Esophagus muscularis mucosa (tissue), 4 donors: ENCODE measurements at regions not wholly inside any gene's neighbourhood (a gene's known extent, or its start where the extent isn't known, plus 50 kb on each side); places are given as distances from the start of the nearest gene placed in this dataset.

Experiments used
- DNase-seq: peaks from one replicate; pipeline ENCODE4 v3.0.0-alpha.2; 2017; ENCODE audit errors: extremely low spot score
- H3K27ac ChIP-seq, 4 donors: fragments of 200-600 bp; sonication (generic); replicated peaks in 1 of 4; 1 replicate in 3 of 4; 2 replicates in 1 of 4; pipeline ENCODE4 v1.5.1; 2016 to 2019; ENCODE audit warnings: mild to moderate bottlenecking in 1 of 4
- H3K27me3 ChIP-seq, 4 donors: fragments of 200-600 bp; sonication (generic); one replicate each; pipeline versions ENCODE4 v1.5.1 to v1.6.0; 2016 to 2019
- H3K36me3 ChIP-seq, 4 donors: fragments of 200-600 bp; sonication (generic); one replicate each; pipeline ENCODE4 v1.5.1; 2016 to 2019
- H3K4me1 ChIP-seq, 4 donors: fragments of 200-600 bp; sonication (generic); one replicate each; pipeline ENCODE4 v1.5.1; 2016 to 2019
- H3K4me3 ChIP-seq, 4 donors: fragments of 200-600 bp; sonication (generic); 1 replicate in 2 of 4; 2 replicates in 2 of 4; pipeline ENCODE4 v1.5.1; 2016 to 2019; ENCODE audit warnings: mild to moderate bottlenecking in 4 of 4, moderate library complexity in 1 of 4
- H3K9me3 ChIP-seq, 4 donors: fragments of 200-600 bp; sonication (generic); 1 replicate in 3 of 4; 2 replicates in 1 of 4; pipeline ENCODE4 v1.5.1; 2016 to 2019
- EP300 ChIP-seq: sonication (generic); formaldehyde crosslinking; IDR thresholded peaks from one replicate; pipeline ENCODE4 v1.6.1; 2017; ENCODE audit warnings: antibody characterized with exemption
- POLR2A ChIP-seq: fragments of 450-650 bp; IDR thresholded peaks from one replicate; pipeline ENCODE4 v1.6.1; 2017; ENCODE audit warnings: antibody characterized with exemption, moderate library complexity, mild to moderate bottlenecking, low read depth
- POLR2AphosphoS5 ChIP-seq, 2 donors: sonication (generic); formaldehyde crosslinking; IDR thresholded peaks; one replicate each; pipeline ENCODE4 v1.6.1; 2017; ENCODE audit warnings: antibody characterized with exemption in 2 of 2
- WGBS: methylation state at CpG from one replicate; pipeline ENCODE4 v1.1.5; 2018; 5-methylcytosine and 5-hydroxymethylcytosine counted together
- intact Hi-C: fragments of 100-400 bp; cut with DNase I; formaldehyde crosslinking; loops from one replicate; pipeline ENCODE4 v1.15.1; 2023
- TF ChIP-seq, protein P1 (sequence below), 3 experiments: fragments of 200-600 bp in 2 of 3; fragments of 450-650 bp in 1 of 3; sonication (generic) in 2 of 3; IDR thresholded peaks; one replicate each; pipeline ENCODE4 v1.5.1; 2017 to 2019; ENCODE audit warnings: antibody characterized with exemption in 3 of 3, mild to moderate bottlenecking in 2 of 3, moderate library complexity in 1 of 3

DNA sequence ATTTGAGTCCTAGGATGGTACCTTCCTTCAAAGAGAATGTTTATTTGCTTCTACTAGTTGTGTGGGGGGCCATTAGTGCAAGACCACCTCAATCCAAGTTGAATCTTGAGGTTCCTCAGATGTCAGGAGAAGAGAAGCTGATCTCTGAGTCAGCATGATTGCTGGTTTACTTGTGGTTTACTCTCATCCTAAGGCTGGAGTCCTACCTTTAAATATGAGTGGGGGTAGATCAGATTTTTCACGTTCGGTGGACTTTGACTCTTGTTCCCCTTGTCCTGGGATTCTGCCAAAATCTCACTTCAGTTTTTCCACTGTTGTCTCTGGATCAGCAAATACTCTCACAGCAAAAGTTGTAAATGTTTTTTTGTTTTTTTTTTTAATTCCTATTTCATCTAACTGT, 84.6 kb upstream of the F13A1 start:
- Histone ChIP-seq H3K4me3 (no peak overlapping the region), H3K27ac (no peak overlapping the region), H3K27me3 (no peaks in the 10 kb centered on the region), H3K4me1 (no peaks in the 10 kb centered on the region), H3K36me3 (no peaks in the 10 kb centered on the region), H3K9me3 (no peaks in the 10 kb centered on the region)
- DNase-seq, result no peak
- TF ChIP-seq EP300 (no peak), POLR2A (no peak), POLR2AphosphoS5 (IDR thresholded peaks at IDR 0.05) (no peak)
- TF ChIP-seq, protein P1, sequence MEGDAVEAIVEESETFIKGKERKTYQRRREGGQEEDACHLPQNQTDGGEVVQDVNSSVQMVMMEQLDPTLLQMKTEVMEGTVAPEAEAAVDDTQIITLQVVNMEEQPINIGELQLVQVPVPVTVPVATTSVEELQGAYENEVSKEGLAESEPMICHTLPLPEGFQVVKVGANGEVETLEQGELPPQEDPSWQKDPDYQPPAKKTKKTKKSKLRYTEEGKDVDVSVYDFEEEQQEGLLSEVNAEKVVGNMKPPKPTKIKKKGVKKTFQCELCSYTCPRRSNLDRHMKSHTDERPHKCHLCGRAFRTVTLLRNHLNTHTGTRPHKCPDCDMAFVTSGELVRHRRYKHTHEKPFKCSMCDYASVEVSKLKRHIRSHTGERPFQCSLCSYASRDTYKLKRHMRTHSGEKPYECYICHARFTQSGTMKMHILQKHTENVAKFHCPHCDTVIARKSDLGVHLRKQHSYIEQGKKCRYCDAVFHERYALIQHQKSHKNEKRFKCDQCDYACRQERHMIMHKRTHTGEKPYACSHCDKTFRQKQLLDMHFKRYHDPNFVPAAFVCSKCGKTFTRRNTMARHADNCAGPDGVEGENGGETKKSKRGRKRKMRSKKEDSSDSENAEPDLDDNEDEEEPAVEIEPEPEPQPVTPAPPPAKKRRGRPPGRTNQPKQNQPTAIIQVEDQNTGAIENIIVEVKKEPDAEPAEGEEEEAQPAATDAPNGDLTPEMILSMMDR (IDR thresholded peaks at IDR 0.05), result no peak
- 35% methylated on average over 2 of the region's 2 CpGs for WGBS
- intact Hi-C loops, result no loop called here

DNA sequence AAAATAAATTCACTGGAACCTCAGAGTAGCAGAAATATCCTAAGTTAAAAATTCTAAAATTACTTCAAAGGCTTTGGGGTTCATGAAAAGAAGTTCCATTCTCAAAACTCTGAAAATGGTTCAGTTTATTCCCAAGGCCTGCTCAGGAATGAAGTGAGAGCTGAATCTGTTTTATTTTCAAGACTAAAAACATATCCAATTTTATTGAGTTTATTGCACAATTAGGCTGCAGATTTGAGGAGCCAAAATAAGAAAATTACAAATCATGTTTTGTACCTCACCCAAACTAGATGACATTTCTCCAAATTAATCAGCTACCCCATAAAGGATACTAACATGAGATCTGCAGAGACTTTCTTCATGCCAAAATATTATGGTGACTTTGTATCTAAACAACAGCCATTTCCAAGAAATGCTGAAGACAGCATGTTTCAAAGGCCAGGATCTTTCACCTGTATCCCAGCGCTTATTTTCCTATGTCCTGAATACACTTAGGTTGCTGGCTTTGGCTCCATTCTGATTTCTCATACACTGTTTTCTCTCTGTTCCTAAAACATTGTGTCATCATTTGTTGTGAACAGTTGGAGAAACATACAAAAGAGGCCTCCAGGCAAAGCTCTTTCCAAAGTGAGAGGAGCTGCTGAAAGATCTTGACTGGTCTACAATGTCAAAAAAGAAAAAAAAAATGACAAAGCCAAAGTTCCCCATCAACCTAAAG, 85.7 kb upstream of the F13A1 start:
- intact Hi-C loops, result no loop called here
- TF ChIP-seq POLR2AphosphoS5 (IDR thresholded peaks at IDR 0.05) (no peak), POLR2A (no peak), EP300 (no peak)
- TF ChIP-seq, protein P1 (IDR thresholded peaks at IDR 0.05), result no peak
- H3K27me3 ChIP-seq, result no peaks in the 10 kb centered on the region
- DNase-seq, result no peak
- no peaks in the 10 kb centered on the region for H3K36me3 ChIP-seq
- 72% methylated on average over 1 of the region's 1 CpG for WGBS
- no peak overlapping the region for H3K27ac ChIP-seq
- no peaks in the 10 kb centered on the region for H3K9me3 ChIP-seq
- H3K4me1 ChIP-seq, result no peaks in the 10 kb centered on the region
- H3K4me3 ChIP-seq, result no peak overlapping the region

DNA sequence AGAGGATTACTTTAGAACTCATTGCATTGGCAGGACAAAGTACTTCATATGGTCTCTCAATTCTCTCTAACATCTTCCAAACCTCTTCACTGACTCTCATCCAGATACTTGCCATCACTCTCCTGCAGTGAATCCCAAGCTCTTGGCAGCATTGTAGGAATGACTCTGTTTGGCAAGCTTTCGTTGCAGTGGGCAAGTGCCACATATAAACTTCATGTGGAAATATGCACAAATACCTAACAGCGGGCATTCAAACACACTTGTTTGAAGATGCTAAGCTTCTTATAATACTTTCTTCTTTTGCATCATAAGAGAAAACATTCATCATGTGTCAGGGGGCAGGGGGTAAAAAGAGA, 86.2 kb upstream of the F13A1 start:
- H3K27ac ChIP-seq, result peak overlapping the region in 1 of 4 donors; percentile 2
- H3K4me1 ChIP-seq, result no peaks in the 10 kb centered on the region

DNA sequence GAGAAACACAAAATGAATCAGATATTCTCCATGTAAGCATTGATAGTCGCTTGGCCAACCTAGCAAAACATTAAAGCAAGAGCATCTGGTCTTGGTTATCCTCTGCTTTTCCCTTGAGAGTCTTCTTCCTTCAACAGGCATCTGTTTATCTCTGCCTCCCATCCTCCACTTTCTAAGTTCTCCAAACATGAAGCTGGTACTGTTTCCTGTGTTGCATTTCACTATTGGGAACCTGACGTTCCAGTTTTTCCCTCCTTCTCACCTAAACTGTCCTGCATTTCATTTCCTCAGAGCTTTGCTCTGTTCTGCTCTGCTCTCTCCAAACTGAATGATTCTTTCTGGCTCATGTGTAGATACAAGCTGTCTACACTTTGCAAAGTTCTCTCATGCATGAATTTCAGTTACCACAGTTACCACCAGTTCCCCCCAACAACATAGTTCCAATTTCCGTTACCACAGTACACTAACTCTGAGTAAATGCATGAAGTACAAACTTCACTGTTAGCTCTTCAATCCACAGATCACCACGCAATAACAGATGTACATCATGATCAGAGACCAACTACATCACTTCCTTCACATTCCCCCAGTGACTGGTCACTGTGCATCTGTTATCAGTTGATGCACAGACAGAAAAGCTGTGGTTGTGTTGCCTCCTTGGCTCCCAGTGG, 86.7 kb upstream of the F13A1 start:
- intact Hi-C loops, result no loop called here
- peak overlapping the region in 1 of 4 donors; percentile 2 for H3K27ac ChIP-seq
- TF ChIP-seq EP300 (no peak), POLR2AphosphoS5 (IDR thresholded peaks at IDR 0.05) (peak in 1 of 2 donors; percentile 15)
- no peak for DNase-seq
- no peak overlapping the region for H3K4me3 ChIP-seq
- 45% methylated on average over 4 of the region's 4 CpGs for WGBS
- no peaks in the 10 kb centered on the region for H3K9me3 ChIP-seq
- H3K27me3 ChIP-seq, result no peaks in the 10 kb centered on the region
- H3K36me3 ChIP-seq, result no peaks in the 10 kb centered on the region
- H3K4me1 ChIP-seq, result no peaks in the 10 kb centered on the region

More for the DNA sequence above, 86.2 kb upstream of the F13A1 start:
- intact Hi-C loops, result no loop called here
- DNase-seq, result no peak
- H3K9me3 ChIP-seq, result no peaks in the 10 kb centered on the region
- WGBS, result 38% methylated on average over 2 of the region's 2 CpGs
- H3K27me3 ChIP-seq, result no peaks in the 10 kb centered on the region
- no peak for TF ChIP-seq POLR2AphosphoS5 (IDR thresholded peaks at IDR 0.05)
- no peak for TF ChIP-seq EP300
- TF ChIP-seq POLR2A, result no peak
- TF ChIP-seq, protein P1 (IDR thresholded peaks at IDR 0.05), result no peak
- no peak overlapping the region for H3K4me3 ChIP-seq
- no peaks in the 10 kb centered on the region for H3K36me3 ChIP-seq

DNA sequence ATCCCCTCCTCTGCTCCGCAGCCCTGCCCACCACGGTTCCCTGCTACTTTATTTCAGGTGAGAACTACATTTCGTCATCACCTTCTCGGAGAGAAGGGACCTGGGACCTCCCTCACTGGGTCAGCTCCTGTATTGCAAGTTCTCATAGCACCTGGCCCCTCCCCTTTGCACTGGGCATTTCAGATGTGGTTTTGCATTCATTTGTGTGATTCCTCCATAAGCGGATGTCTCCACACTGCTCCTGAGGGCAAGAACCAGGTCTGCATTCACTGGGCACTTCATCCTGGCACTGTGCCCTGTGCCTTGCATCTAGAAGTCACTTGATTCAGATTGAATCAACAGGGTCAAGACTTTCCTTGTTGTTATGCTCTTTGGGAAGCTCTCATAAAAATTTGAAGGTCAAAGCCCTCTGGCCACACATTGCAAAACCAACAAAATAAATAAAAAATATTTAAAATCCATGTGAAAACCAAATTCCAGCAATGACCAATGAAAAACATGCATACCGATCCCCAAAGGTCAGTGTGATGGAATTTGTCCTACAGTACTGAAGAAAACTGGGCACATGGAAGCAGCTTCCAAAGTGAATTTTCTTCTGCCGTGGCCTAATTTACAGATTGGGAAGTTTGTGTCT, 89.1 kb upstream of the F13A1 start:
- H3K4me1 ChIP-seq, result no peaks in the 10 kb centered on the region
- no peaks in the 10 kb centered on the region for H3K36me3 ChIP-seq
- WGBS, result 61% methylated on average over 7 of the region's 7 CpGs
- H3K27me3 ChIP-seq, result no peaks in the 10 kb centered on the region
- no peak overlapping the region for H3K27ac ChIP-seq
- H3K4me3 ChIP-seq, result no peak overlapping the region
- TF ChIP-seq, protein P1 (IDR thresholded peaks at IDR 0.05), result no peak
- TF ChIP-seq EP300 (no peak), POLR2A (no peak), POLR2AphosphoS5 (IDR thresholded peaks at IDR 0.05) (no peak)
- DNase-seq, result no peak
- intact Hi-C loops, result no loop called here
- H3K9me3 ChIP-seq, result no peaks in the 10 kb centered on the region
